ENCODE measurements at regions not wholly inside any gene's neighbourhood (a gene's known extent, or its start where the extent isn't known, plus 50 kb on each side); places are given as distances from the start of the nearest gene placed in this dataset.

GRCh38 chr1:219993554-219994433 is 52.5 kb downstream of the EPRS1 start:
- DNase-seq (ENCODE audit: low spot score) = no peak

- no peak for DNase-seq (ENCODE audit: low spot score)
Measured at GRCh38 chr1:219991919-219992318, 54.4 kb downstream of the EPRS1 start.

GRCh38 chr1:219991511-219991810 is 54.8 kb downstream of the EPRS1 start:
- no peak for DNase-seq (ENCODE audit: low spot score)

- DNase-seq (ENCODE audit: low spot score) = peak; percentile 34
Measured at GRCh38 chr1:219990782-219991510, 55.4 kb downstream of the EPRS1 start.

GRCh38 chr1:219989766-219990165 is 56.5 kb downstream of the EPRS1 start:
- DNase-seq (ENCODE audit: low spot score) = no peak

GRCh38 chr1:219988818-219989217 is 57.5 kb downstream of the EPRS1 start:
- DNase-seq (ENCODE audit: low spot score) = no peak

- peak; percentile 12 for DNase-seq (ENCODE audit: low spot score)
Measured at GRCh38 chr1:219988387-219988786, 57.9 kb downstream of the EPRS1 start.

GRCh38 chr1:219987325-219987724 is 59.0 kb upstream of the SLC30A10 start:
- no peak for DNase-seq (ENCODE audit: low spot score)

- no peak for DNase-seq (ENCODE audit: low spot score)
Measured at GRCh38 chr1:219985169-219985568, 56.8 kb upstream of the SLC30A10 start.
